ENCODE measurements at regions not wholly inside any gene's neighbourhood (a gene's known extent, or its start where the extent isn't known, plus 50 kb on each side); places are given as distances from the start of the nearest gene placed in this dataset.
A peak's percentile ranks its signal among the peaks of the same experiment; 100 is the strongest.

GRCh38 chr4:27176400-27176799 is 315.8 kb downstream of the STIM2 start:
- H3K36me3 ChIP-seq (ENCODE audit: insufficient read depth, low read length) = no peaks in the 10 kb centered on the region
- H2AFZ ChIP-seq (ENCODE audit: low read length) = no peak overlapping the region
- no peaks in the 10 kb centered on the region for H3K4me1 ChIP-seq (ENCODE audit: insufficient read depth, low read length)
- no peaks in the 10 kb centered on the region for H3K9me3 ChIP-seq (ENCODE audit: low read depth, low read length)
- no peak for DNase-seq (ENCODE audit: insufficient read length, low spot score, missing footprints)
- H3K27me3 ChIP-seq (ENCODE audit: insufficient read depth, low read length) = no peaks in the 10 kb centered on the region
- H3K27ac ChIP-seq (ENCODE audit: low read depth, low read length) = no peak overlapping the region
- H4K20me1 ChIP-seq (ENCODE audit: insufficient read depth, low read length) = no peaks in the 10 kb centered on the region
- no peaks in the 10 kb centered on the region for H3K79me2 ChIP-seq (ENCODE audit: insufficient read depth, low read length)
- TF ChIP-seq CTCF (IDR thresholded peaks at IDR 0.05; ENCODE audit: extremely low read depth, low read depth, low read length) = peak; percentile 39
- no peak overlapping the region for H3K4me2 ChIP-seq (ENCODE audit: insufficient read depth, low read length)
- no peak overlapping the region for H3K4me3 ChIP-seq (ENCODE audit: insufficient read depth, low read length)

GRCh38 chr4:27176881-27177280 is 316.2 kb downstream of the STIM2 start:
- H3K79me2 ChIP-seq (ENCODE audit: insufficient read depth, low read length) = no peaks in the 10 kb centered on the region
- no peaks in the 10 kb centered on the region for H3K4me1 ChIP-seq (ENCODE audit: insufficient read depth, low read length)
- H3K36me3 ChIP-seq (ENCODE audit: insufficient read depth, low read length) = no peaks in the 10 kb centered on the region
- no peak overlapping the region for H2AFZ ChIP-seq (ENCODE audit: low read length)
- H3K9me3 ChIP-seq (ENCODE audit: low read depth, low read length) = no peaks in the 10 kb centered on the region
- no peak for TF ChIP-seq CTCF (IDR thresholded peaks at IDR 0.05; ENCODE audit: extremely low read depth, low read depth, low read length)
- H3K4me2 ChIP-seq (ENCODE audit: insufficient read depth, low read length) = no peak overlapping the region
- no peak overlapping the region for H3K27ac ChIP-seq (ENCODE audit: low read depth, low read length)
- no peak for DNase-seq (ENCODE audit: insufficient read length, low spot score, missing footprints)
- no peaks in the 10 kb centered on the region for H3K27me3 ChIP-seq (ENCODE audit: insufficient read depth, low read length)
- H3K4me3 ChIP-seq (ENCODE audit: insufficient read depth, low read length) = no peak overlapping the region
- H4K20me1 ChIP-seq (ENCODE audit: insufficient read depth, low read length) = no peaks in the 10 kb centered on the region

DNA sequence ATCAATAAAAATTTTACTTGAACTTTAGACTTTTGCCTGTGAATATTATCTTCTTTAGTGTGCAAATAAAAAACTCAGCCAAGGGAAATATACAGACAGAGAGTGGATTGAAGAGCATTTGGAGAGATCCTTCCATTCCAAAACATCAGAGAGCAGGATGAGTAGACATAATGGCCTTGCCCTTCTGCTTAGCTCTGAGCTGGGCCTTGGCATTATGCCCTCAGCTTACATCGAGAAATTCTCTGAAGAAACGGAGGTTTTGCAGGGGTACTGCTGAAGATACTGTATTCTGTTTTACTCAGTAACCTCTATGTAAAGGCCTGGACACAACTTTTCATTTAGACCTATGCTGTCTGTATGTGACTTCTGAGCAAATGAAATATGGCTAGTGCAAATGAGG is 317.4 kb downstream of the STIM2 start:
- no peaks in the 10 kb centered on the region for H3K79me2 ChIP-seq (ENCODE audit: insufficient read depth, low read length)
- H2AFZ ChIP-seq (ENCODE audit: low read length) = no peak overlapping the region
- no peak overlapping the region for H3K27ac ChIP-seq (ENCODE audit: low read depth, low read length)
- H3K4me3 ChIP-seq (ENCODE audit: insufficient read depth, low read length) = no peak overlapping the region
- H3K27me3 ChIP-seq (ENCODE audit: insufficient read depth, low read length) = no peaks in the 10 kb centered on the region
- no peaks in the 10 kb centered on the region for H3K9me3 ChIP-seq (ENCODE audit: low read depth, low read length)
- TF ChIP-seq CTCF (IDR thresholded peaks at IDR 0.05; ENCODE audit: extremely low read depth, low read depth, low read length) = no peak
- no peaks in the 10 kb centered on the region for H3K36me3 ChIP-seq (ENCODE audit: insufficient read depth, low read length)
- H4K20me1 ChIP-seq (ENCODE audit: insufficient read depth, low read length) = no peaks in the 10 kb centered on the region
- DNase-seq (ENCODE audit: insufficient read length, low spot score, missing footprints) = no peak
- no peak overlapping the region for H3K4me2 ChIP-seq (ENCODE audit: insufficient read depth, low read length)
- H3K4me1 ChIP-seq (ENCODE audit: insufficient read depth, low read length) = no peaks in the 10 kb centered on the region

DNA sequence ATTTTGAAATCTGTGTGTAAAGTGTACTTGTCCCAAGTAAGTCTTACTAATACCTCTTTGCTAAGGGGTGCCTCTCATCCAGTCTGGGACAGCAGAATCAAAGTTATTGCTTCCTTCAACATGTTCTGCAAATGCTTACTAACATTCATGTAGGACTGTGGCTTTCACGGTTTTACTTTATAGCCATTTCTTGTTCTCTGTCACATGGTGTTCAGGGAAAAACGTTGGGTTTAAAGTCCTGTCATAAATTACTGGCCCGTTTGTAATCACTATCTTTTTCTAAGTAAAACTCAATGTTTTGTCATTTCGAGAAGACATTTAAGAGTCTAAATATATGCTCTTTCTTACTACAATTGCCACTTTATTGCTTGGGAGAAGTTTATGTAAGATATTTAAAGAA is 321.1 kb downstream of the STIM2 start:
- no peaks in the 10 kb centered on the region for H3K27me3 ChIP-seq (ENCODE audit: insufficient read depth, low read length)
- no peaks in the 10 kb centered on the region for H3K4me1 ChIP-seq (ENCODE audit: insufficient read depth, low read length)
- H3K79me2 ChIP-seq (ENCODE audit: insufficient read depth, low read length) = no peaks in the 10 kb centered on the region
- no peak for TF ChIP-seq CTCF (IDR thresholded peaks at IDR 0.05; ENCODE audit: extremely low read depth, low read depth, low read length)
- H3K36me3 ChIP-seq (ENCODE audit: insufficient read depth, low read length) = no peaks in the 10 kb centered on the region
- no peak overlapping the region for H3K4me2 ChIP-seq (ENCODE audit: insufficient read depth, low read length)
- DNase-seq (ENCODE audit: insufficient read length, low spot score, missing footprints) = no peak
- H4K20me1 ChIP-seq (ENCODE audit: insufficient read depth, low read length) = no peaks in the 10 kb centered on the region
- no peak overlapping the region for H3K4me3 ChIP-seq (ENCODE audit: insufficient read depth, low read length)
- H3K27ac ChIP-seq (ENCODE audit: low read depth, low read length) = no peak overlapping the region
- H3K9me3 ChIP-seq (ENCODE audit: low read depth, low read length) = no peaks in the 10 kb centered on the region
- H2AFZ ChIP-seq (ENCODE audit: low read length) = no peak overlapping the region
